Vagina (tissue), 2 donors: ENCODE measurements at regions not wholly inside any gene's neighbourhood (a gene's known extent, or its start where the extent isn't known, plus 50 kb on each side); places are given as distances from the start of the nearest gene placed in this dataset. TPM values are rescaled to one million over a fixed set of nuclear protein-coding genes. Genes with fewer than 3 reads are reported as not detected.

Source experiments
- DNase-seq, 2 donors: peaks; one replicate each; pipeline ENCODE4 v3.0.0-alpha.2; 2017; ENCODE audit errors: extremely low spot score in 2 of 2
- H3K27ac ChIP-seq: fragments of 200-600 bp; sonication (generic); one replicate; pipeline ENCODE4 v1.5.1; 2019
- H3K27me3 ChIP-seq: fragments of 200-600 bp; sonication (generic); one replicate; pipeline ENCODE4 v1.5.1; 2019
- H3K36me3 ChIP-seq, 2 donors: fragments of 200-600 bp; sonication (generic); one replicate each; pipeline ENCODE4 v1.5.1; 2017 to 2019
- H3K4me1 ChIP-seq: fragments of 200-600 bp; sonication (generic); one replicate; pipeline ENCODE4 v1.5.1; 2019
- H3K4me3 ChIP-seq, 2 donors: fragments of 200-600 bp; sonication (generic); 1 replicate in 1 of 2; 2 replicates in 1 of 2; pipeline ENCODE4 v1.5.1; 2016 to 2019
- H3K9me3 ChIP-seq: fragments of 200-600 bp; sonication (generic); one replicate; pipeline ENCODE4 v1.5.1; 2019
- POLR2A ChIP-seq, 2 donors: fragments of 450-650 bp; IDR thresholded peaks; one replicate each; pipeline ENCODE4 v1.6.1; 2017; ENCODE audit warnings: antibody characterized with exemption in 2 of 2, mild to moderate bottlenecking in 2 of 2, moderate library complexity in 2 of 2
- POLR2AphosphoS5 ChIP-seq, 2 donors: sonication (generic); formaldehyde crosslinking; IDR thresholded peaks; one replicate each; pipeline ENCODE4 v1.9.0; 2017; ENCODE audit warnings: antibody characterized with exemption in 2 of 2, mild to moderate bottlenecking in 2 of 2, low read depth in 1 of 2; ENCODE audit not compliant: insufficient read depth in 1 of 2
- intact Hi-C: fragments of 100-400 bp; cut with DNase I; formaldehyde crosslinking; loops from one replicate; pipeline ENCODE4 v1.15.1; 2023
- small RNA-seq: library from RNA; depleted of rRNA; stranded (forward); fragments of <200 nt; gene quantifications from one replicate; pipeline ENCODE3, GENCODE V24; 2016

DNA sequence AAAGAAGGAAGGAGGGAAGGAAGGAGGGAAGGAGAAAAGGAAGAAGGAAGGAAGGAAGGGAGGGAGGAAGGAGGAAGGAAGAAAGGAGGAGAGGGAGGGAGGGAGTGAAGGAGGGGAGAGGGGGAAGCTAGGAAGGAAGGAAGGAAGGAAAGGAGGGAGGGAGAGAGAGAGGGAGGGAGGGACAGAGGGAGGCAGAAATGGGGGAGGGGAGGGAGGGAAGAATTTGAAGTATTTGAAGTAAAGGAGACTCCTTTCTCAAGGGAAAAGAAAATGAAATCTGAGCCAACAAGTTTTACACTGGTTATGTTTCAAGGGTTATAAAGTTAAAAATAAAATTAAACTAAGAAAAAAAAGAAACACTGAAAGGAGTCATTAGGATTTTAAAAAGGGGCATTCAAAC, 431.4 kb downstream of the BRINP3 start:
- intact Hi-C loops, result no loop called here
- Histone ChIP-seq H3K27me3 (no peaks in the 10 kb centered on the region), H3K4me1 (no peaks in the 10 kb centered on the region), H3K4me3 (no peak overlapping the region), H3K9me3 (no peaks in the 10 kb centered on the region), H3K27ac (no peak overlapping the region), H3K36me3 (no peaks in the 10 kb centered on the region)
- DNase-seq, result no peak
- TF ChIP-seq POLR2A (IDR thresholded peaks at IDR 0.05) (no peak), POLR2AphosphoS5 (IDR thresholded peaks at IDR 0.05; ENCODE audit: insufficient read depth in 1 of 2, low read depth in 1 of 2) (no peak)

Small RNA genes lying in the stretch of these regions (small RNA-seq; reads per million reads assigned to genes)
- gene AL136372.1, result not detected
- gene AL357559.1, result not detected
- not detected for gene AL391813.1
- gene RNA5SP73, result not detected
